ENCODE measurements at regions not wholly inside any gene's neighbourhood (a gene's known extent, or its start where the extent isn't known, plus 50 kb on each side); places are given as distances from the start of the nearest gene placed in this dataset.

DNA sequence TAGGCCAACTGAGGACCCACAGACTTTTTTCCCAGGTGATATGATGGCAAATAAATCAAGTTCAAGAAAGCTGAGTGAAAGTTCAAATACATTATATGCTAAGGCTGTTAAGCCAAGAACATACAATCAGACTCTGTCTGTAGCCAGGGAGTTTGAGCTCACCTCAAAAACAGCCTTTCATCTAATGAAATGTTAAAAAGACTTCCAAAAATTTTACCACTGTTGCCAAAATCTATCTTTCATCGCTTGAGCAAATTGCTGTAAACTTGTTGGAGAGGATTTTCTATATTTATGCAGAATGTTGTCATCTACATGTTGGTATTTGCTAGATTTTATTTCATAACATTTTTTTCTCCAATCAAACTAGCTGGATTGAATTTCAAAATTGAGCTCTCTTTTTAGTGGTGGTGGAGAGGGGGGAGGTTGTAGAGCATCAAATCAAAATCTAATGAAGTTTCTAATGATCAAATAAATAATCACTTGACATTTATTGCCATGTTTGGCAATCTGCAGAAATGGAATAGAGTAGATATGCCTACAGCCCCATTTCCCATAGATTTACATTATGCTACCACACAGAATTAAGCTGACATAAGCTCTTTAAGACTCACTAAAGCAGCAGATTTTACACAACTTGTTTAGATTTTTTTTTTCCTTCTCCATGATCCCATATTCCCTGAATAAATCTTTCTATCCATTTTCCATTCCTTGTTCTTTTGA is 828.9 kb upstream of the ZNF608 start:
- Mint-ChIP-seq H3K27ac (no peak overlapping the region), H3K9me3 (ENCODE audit: low read depth) (peaks cover 8% of the 10 kb centered on the region), H3K4me1 (no peaks in the 10 kb centered on the region), H3K4me3 (no peak overlapping the region), H3K27me3 (no peaks in the 10 kb centered on the region), H3K36me3 (no peaks in the 10 kb centered on the region)
- ATAC-seq = no peak
- CTCF ChIA-PET = no interaction called here
- DNase-seq = no peak

DNA sequence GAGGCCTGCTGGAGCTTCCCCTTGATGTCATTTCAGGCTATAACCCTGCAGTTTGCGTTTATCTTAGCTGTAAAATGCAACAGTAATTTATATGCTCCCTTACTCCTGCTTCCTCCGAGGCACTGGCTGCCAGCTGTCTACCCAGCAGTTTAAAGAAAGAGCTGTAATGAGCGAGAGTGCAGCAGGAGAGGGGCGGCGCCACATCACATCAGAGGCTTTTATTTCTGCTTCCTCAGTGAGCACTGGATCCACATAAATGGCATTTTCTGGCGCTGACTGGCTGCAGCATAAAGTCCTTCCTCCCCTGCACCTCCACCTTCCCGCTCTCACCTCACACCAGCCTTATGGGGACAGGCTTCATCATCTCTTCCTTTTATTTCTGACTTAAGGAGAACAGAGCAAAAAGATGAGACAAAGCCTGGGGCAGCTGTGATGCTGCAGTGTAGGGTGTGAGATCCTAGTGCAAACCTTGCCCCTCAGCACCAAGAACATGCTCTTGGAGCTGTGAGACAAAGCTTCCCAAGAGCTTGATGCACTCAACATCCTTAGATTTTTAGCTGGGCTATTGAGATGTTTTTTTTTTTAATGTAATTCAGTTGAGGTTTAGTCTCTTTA is 829.6 kb upstream of the ZNF608 start:
- Mint-ChIP-seq H3K4me3 (no peak overlapping the region), H3K9me3 (ENCODE audit: low read depth) (peaks cover 5% of the 10 kb centered on the region), H3K36me3 (no peaks in the 10 kb centered on the region), H3K27ac (peak overlapping the region; percentile 16), H3K27me3 (no peaks in the 10 kb centered on the region), H3K4me1 (no peaks in the 10 kb centered on the region)
- ATAC-seq = no peak
- DNase-seq = no peak
- CTCF ChIA-PET = no interaction called here

DNA sequence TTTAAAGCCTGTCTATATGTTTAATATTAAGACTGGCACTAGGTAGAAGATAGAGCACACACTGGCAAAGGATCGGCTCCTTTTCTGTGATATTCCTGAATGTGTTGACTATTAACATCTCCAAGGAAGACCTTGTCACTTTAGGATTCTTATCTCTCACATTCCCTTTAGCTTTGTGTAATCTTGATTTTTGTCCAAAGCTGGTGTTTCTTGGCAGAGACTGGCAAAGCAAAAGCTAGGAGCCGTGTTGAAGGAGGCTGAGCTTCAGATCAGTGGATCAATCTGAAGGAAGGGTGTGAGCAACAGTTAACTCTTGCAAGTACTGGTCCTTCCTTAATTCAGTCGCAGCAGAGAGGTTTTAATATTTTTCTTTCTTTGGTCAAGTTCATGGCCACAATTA is 830.4 kb upstream of the ZNF608 start:
- no peak overlapping the region for H3K27ac Mint-ChIP-seq
- H3K9me3 Mint-ChIP-seq (ENCODE audit: low read depth) = peaks cover 5% of the 10 kb centered on the region
- no peak for DNase-seq
- CTCF ChIA-PET = no interaction called here
- H3K4me3 Mint-ChIP-seq = no peak overlapping the region
- H3K4me1 Mint-ChIP-seq = no peaks in the 10 kb centered on the region
- H3K27me3 Mint-ChIP-seq = no peaks in the 10 kb centered on the region
- no peaks in the 10 kb centered on the region for H3K36me3 Mint-ChIP-seq
- ATAC-seq = no peak

DNA sequence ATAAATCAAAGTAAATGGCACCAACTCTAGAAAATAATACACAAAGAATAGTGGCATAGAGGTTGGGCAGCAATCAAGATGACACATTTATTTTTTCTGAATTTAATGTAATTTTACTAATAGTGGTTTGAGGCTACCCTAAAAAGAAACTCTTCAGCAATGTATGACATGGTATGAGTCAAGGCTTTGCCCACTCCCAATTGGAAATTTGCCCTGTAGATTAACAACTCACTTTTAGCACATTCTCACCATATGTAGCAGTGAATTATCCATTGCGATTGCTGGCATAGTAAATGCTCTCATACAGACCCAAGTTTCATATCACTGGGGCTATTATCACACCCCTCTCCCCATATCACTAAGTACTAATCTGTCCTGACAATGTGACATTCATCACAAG is 832.1 kb upstream of the ZNF608 start:
- no peaks in the 10 kb centered on the region for H3K27me3 Mint-ChIP-seq
- H3K9me3 Mint-ChIP-seq (ENCODE audit: low read depth) = peaks cover 4% of the 10 kb centered on the region
- no peak overlapping the region for H3K4me3 Mint-ChIP-seq
- ATAC-seq = no peak
- no peaks in the 10 kb centered on the region for H3K36me3 Mint-ChIP-seq
- CTCF ChIA-PET = no interaction called here
- no peak overlapping the region for H3K27ac Mint-ChIP-seq
- H3K4me1 Mint-ChIP-seq = no peaks in the 10 kb centered on the region
- no peak for DNase-seq

DNA sequence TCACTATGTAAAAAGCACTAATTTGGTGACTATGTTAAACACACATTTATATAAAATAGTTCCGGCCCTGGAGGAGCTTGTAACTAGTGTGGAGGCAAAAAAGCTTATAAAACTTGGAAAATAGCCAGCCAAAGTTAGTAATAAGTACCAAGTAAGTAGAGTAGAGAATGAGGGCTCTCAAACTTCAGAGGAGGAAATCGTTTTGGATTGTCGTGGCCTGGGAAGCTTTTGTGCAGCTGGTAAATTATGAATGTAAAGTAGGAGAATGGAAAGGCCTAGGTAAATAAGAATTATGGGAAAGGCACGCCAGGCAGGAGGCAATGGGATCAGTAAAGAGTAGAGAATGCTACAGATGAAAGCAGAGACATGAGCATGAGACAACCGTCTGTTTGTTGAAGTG is 832.7 kb upstream of the ZNF608 start:
- no peaks in the 10 kb centered on the region for H3K27me3 Mint-ChIP-seq
- H3K27ac Mint-ChIP-seq = no peak overlapping the region

DNA sequence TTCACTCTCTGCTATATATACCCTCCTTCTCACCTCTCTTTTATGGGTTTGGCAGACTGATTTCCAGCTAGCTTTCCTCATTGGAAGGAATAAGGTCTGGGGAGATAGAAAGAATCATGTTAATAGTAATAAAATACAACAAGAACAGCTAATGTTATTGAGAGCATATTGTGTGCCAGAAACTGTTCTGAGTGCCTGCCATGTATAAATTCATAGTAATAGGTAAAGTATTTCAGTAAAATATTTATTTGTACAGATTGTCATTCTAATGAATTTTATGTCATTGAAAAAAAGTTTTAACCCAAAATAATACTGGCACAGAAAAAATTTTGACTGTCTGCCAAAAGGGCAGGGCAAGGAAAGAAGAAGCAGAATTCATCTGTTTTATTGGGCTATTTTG is 834.9 kb upstream of the ZNF608 start:
- no peaks in the 10 kb centered on the region for H3K27me3 Mint-ChIP-seq
- H3K36me3 Mint-ChIP-seq = no peaks in the 10 kb centered on the region
- H3K9me3 Mint-ChIP-seq (ENCODE audit: low read depth) = peaks cover 2% of the 10 kb centered on the region
- no peaks in the 10 kb centered on the region for H3K4me1 Mint-ChIP-seq
- ATAC-seq (no peak), DNase-seq (no peak)
- H3K27ac Mint-ChIP-seq = no peak overlapping the region
- CTCF ChIA-PET = no interaction called here
- no peak overlapping the region for H3K4me3 Mint-ChIP-seq

More for the DNA sequence above, 832.7 kb upstream of the ZNF608 start:
- no peaks in the 10 kb centered on the region for H3K36me3 Mint-ChIP-seq
- no peak for ATAC-seq
- CTCF ChIA-PET = no interaction called here
- no peaks in the 10 kb centered on the region for H3K9me3 Mint-ChIP-seq (ENCODE audit: low read depth)
- no peaks in the 10 kb centered on the region for H3K4me1 Mint-ChIP-seq
- H3K4me3 Mint-ChIP-seq = no peak overlapping the region
- DNase-seq = no peak

DNA sequence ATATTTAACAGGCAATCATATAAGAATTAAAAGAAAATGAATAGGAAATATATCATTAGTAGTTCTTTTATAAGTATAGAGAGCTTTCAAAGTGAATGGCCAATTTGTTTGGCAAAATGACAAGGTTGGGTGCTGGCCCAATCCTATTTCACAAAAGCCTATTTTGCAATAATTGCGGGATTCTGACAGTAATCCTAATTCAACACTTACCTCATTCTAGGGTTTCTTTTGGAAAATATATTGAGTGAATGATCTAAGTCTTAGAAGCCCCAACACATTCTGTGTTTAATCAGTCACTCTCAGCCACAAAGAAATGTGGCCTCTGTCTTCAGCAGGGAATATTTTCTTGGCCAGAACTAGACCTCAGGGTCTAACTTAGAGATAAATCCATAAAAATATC is 835.9 kb upstream of the ZNF608 start:
- H3K36me3 Mint-ChIP-seq = no peaks in the 10 kb centered on the region
- no peaks in the 10 kb centered on the region for H3K4me1 Mint-ChIP-seq
- no peak for ATAC-seq
- no peak for DNase-seq
- no peak overlapping the region for H3K27ac Mint-ChIP-seq
- peaks cover 4% of the 10 kb centered on the region for H3K9me3 Mint-ChIP-seq (ENCODE audit: low read depth)
- CTCF ChIA-PET = no interaction called here
- no peaks in the 10 kb centered on the region for H3K27me3 Mint-ChIP-seq
- no peak overlapping the region for H3K4me3 Mint-ChIP-seq

DNA sequence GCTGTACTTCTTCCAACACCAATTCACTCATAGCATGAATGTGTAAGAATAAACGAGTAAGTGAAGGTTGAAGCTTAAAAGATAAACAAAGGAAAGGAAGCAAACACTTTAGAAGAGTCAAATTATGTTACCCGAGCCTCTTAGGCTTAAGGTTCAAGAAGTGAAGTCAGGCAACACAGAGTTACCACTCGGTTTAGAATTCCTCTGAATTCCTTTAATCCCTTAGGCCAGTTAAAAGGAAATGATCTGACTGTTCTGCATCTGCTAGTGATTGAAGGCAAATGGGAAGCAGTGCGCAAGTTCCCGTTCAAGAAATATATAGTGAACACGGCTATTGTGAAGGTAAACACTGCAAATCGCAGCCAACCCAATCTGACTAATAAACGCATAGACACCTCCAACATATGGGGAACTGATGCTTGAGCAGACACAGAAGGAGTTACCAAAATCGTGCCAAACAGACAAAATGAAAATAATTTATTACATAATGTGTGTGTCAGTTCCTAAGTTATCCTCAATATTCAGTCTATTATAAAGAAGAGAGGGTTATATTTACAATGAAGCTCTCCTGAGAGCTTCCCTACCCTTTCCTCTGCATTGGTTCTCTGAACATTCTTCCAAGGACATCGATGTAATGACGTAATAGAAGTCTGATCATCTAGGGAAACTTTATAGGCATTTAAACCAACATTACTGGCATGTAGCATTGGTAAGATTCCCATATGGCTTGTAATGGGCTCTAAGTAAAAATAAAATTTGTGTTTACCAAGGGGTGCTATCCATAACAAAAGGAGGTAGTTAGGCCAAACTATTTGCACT is 837.1 kb upstream of the ZNF608 start:
- DNase-seq (no peak), ATAC-seq (no peak)
- H3K27ac Mint-ChIP-seq = no peak overlapping the region
- CTCF ChIA-PET = no interaction called here
- no peaks in the 10 kb centered on the region for H3K36me3 Mint-ChIP-seq
- no peak overlapping the region for H3K4me3 Mint-ChIP-seq
- no peaks in the 10 kb centered on the region for H3K4me1 Mint-ChIP-seq
- H3K9me3 Mint-ChIP-seq (ENCODE audit: low read depth) = peaks cover 6% of the 10 kb centered on the region
- no peaks in the 10 kb centered on the region for H3K27me3 Mint-ChIP-seq

DNA sequence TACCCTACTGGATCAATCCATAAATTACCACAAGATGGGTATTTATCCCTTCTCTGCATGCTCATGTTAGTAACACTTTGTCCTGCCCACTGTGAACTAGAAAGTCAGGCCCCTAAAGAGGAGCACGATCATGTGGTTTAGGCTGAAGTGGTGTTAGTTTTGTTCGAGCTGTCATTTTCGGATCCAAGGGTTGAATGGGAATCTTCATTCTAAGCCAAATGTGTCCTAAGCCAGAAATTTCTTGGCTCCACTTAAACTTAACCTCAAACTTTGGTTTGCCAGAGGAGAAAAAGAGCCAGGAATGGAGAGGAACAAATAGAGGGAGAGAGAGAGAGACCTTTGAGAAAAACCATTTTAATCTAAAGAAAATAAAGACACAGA is 837.7 kb upstream of the ZNF608 start:
- ATAC-seq (no peak), DNase-seq (no peak)
- Mint-ChIP-seq H3K4me1 (no peaks in the 10 kb centered on the region), H3K9me3 (ENCODE audit: low read depth) (peaks cover 6% of the 10 kb centered on the region), H3K27me3 (no peaks in the 10 kb centered on the region), H3K27ac (no peak overlapping the region), H3K4me3 (no peak overlapping the region), H3K36me3 (no peaks in the 10 kb centered on the region)
- CTCF ChIA-PET = no interaction called here

DNA sequence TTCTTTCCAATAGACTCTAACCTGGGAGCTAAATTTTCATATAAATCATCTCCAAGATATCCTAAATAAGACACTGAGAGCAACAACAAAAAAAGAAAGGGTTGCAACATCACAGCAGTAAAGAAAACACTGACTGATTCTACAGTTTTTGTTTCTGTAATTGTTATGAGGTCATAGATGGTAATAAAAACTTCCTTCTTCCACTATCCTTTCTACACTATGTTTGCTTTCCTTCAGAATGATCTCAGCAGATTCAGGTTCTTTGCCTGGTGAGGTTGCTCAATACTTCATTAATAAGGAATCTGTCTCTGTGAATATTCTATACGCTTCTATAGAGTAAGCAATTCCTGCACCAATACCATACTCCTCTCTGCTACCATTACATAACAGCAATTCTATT is 835.6 kb upstream of the GRAMD2B start:
- H3K27ac Mint-ChIP-seq = no peak overlapping the region
- DNase-seq (no peak), ATAC-seq (no peak)
- CTCF ChIA-PET = no interaction called here
- no peaks in the 10 kb centered on the region for H3K36me3 Mint-ChIP-seq
- H3K4me3 Mint-ChIP-seq = no peak overlapping the region
- H3K27me3 Mint-ChIP-seq = no peaks in the 10 kb centered on the region
- peaks cover 8% of the 10 kb centered on the region for H3K9me3 Mint-ChIP-seq (ENCODE audit: low read depth)
- no peaks in the 10 kb centered on the region for H3K4me1 Mint-ChIP-seq

DNA sequence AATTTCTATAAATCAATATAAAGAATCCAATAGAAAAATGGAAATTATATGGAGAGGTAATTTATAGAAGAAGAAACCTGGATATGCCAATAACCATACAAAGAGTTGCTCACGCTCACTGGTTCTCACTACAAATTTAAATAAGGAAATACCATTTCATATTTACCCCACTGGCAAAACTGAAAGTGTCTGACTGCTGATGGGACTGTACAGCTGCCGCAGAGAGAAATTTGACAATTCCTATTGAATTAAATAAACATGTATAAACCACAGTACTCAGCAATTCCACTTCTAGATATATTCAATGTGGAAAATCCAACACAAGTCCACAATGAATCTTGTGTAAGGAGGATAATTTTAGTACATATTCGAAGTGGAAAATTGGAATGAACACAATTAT is 830.4 kb upstream of the GRAMD2B start:
- Mint-ChIP-seq H3K4me3 (no peak overlapping the region), H3K9me3 (ENCODE audit: low read depth) (peaks cover 3% of the 10 kb centered on the region), H3K36me3 (no peaks in the 10 kb centered on the region), H3K27me3 (no peaks in the 10 kb centered on the region), H3K27ac (no peak overlapping the region), H3K4me1 (no peaks in the 10 kb centered on the region)
- CTCF ChIA-PET = no interaction called here
- DNase-seq = no peak
- ATAC-seq = no peak

DNA sequence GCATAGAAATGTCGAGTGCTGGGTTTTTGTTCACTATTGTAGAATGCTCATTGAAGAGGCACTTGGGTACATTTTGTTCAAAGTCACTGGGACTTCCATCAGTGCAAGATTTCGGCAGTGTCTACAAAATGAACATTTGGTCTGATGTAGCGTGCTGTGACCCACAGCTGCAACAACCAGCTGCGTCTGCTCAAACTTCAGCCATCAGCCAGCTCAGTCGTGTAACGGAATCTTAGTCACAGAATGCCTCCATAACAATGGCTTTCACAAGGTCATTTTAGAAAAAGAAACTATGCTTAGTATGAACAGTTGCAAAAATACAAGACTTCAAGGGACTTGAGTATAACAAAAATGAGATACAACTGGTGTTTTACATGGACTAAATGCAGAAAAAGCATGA is 828.1 kb upstream of the GRAMD2B start:
- DNase-seq = no peak
- Mint-ChIP-seq H3K36me3 (no peaks in the 10 kb centered on the region), H3K27ac (no peak overlapping the region), H3K4me1 (no peaks in the 10 kb centered on the region), H3K9me3 (ENCODE audit: low read depth) (peaks cover 3% of the 10 kb centered on the region), H3K27me3 (no peaks in the 10 kb centered on the region), H3K4me3 (no peak overlapping the region)
- no peak for ATAC-seq
- CTCF ChIA-PET = no interaction called here

DNA sequence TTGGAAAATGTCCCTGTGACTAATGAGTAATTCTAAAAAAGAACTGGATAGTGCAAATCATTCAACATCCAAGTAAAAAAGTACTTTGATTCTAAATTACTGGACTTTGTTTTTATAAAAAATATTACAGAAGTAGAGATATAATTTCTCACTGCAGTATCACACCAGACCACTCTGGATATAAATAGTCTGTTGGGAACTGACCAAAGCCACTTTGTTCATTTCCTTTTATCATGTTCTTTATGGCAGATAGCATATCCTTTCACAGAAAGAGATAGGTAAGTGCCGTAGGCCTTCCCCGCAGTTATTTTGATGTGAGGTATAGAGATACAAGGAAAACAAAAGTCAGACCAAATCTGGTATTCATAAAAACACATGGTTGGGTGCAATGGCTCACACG is 827.4 kb upstream of the GRAMD2B start:
- CTCF ChIA-PET = no interaction called here
- Mint-ChIP-seq H3K27me3 (no peaks in the 10 kb centered on the region), H3K4me3 (no peak overlapping the region), H3K27ac (no peak overlapping the region), H3K4me1 (no peaks in the 10 kb centered on the region), H3K9me3 (ENCODE audit: low read depth) (peaks cover 6% of the 10 kb centered on the region), H3K36me3 (no peaks in the 10 kb centered on the region)
- ATAC-seq = no peak
- no peak for DNase-seq

DNA sequence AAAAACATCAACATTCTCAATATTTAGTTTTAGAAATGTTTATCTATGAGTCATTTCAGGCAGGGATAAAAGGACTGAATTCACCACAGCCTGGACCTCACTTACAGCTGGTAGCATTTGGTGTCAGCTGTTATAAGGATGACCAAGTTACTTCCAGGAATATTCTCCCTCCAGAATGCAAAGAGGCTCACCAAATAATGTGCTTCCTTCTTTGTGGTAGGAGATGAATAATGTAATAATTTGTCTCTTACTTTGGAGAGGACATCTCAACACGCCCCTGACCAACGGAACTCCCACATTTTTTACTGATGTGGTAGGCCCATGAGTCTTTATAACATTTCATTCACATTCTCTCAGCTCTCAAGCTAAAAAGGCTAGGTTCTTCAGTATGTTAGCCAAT is 825.9 kb upstream of the GRAMD2B start:
- Mint-ChIP-seq H3K9me3 (ENCODE audit: low read depth) (peaks cover 3% of the 10 kb centered on the region), H3K27me3 (no peaks in the 10 kb centered on the region), H3K27ac (no peak overlapping the region), H3K36me3 (no peaks in the 10 kb centered on the region), H3K4me3 (no peak overlapping the region), H3K4me1 (no peaks in the 10 kb centered on the region)
- CTCF ChIA-PET = no interaction called here
- DNase-seq = no peak
- no peak for ATAC-seq

Data from activated CD8-positive, alpha-beta memory T cell treated with anti-CD3 and anti-CD28 coated beads, Interleukin-2, amount 10 ng/mL, durations not matched to agents 7 days and 5 days (primary cell).